ENCODE measurements at regions not wholly inside any gene's neighbourhood (a gene's known extent, or its start where the extent isn't known, plus 50 kb on each side); places are given as distances from the start of the nearest gene placed in this dataset.

- DNase-seq: no peak
Observed at GRCh38 chr2:21501376-21502027, 377.7 kb downstream of the TDRD15 start.

DNA sequence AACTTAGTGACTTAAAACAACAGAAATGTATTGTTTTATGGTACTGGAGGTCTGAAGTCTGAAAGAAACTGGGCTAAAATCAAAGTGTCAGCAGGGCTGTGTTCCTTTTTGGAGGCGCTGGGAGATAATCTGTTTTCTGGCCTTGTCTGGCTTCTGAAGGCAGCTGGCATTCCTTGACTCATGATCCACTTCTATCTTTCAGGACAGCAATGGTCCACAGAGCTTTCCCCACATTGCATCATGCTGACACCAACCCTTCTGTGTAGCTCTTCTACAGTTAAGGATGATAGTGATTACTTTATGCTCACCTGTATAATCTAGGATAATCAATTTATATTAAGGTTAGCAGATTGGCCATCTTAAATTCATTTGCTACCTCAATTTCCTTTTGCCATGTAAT is 392.1 kb downstream of the TDRD15 start:
- no peak for DNase-seq

GRCh38 chr2:21519412-21519811 is 395.6 kb downstream of the TDRD15 start:
- no peak for DNase-seq

GRCh38 chr2:21519821-21520220 is 396.1 kb downstream of the TDRD15 start:
- DNase-seq: peak in 1 of 2 donors; percentile 14

- DNase-seq: no peak
Observed at GRCh38 chr2:21535826-21536225, 412.1 kb downstream of the TDRD15 start.

DNA sequence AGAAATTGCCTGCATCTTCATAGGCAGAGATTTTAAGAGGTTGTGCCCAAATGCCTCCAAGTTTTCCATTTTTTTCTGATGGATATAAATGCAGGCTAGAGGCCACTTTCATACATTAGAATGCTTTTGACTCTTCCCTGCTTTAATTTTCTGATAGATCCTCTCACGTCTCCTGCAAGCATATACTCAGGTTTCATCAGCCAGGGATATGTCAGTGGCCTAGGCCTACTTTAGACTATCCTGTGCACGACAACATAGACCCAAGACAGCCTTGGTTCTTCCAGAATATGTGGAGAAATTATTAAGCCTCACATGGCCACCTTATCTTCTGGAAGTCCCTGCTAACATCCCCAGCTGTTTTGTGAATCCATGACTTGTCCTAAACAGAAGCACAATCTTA is 415.9 kb downstream of the TDRD15 start:
- no peak for DNase-seq

GRCh38 chr2:21543630-21544029 is 419.9 kb downstream of the TDRD15 start:
- no peak for DNase-seq

DNA sequence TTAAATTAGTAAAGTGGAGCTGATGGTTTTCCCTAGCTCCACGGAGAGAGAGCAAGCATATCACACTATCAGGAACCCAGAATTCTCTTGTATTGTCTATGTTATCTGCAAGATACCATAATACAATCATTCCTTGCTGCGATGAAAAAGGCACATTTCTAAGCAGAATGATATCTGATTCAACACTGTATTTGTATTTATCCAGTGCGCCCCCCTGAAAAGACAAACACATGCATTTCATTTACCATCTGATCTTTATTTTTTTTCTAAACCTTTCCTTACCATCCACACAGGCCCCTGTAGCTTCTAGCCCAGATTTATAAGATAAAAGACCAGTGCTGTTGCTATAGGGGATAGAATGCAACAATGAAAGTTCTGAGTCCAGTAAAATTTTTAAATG is 420.6 kb downstream of the TDRD15 start:
- DNase-seq: no peak

- peak in 1 of 2 donors; percentile 14 for DNase-seq
Observed at GRCh38 chr2:21552981-21553380, 429.2 kb downstream of the TDRD15 start.

DNA sequence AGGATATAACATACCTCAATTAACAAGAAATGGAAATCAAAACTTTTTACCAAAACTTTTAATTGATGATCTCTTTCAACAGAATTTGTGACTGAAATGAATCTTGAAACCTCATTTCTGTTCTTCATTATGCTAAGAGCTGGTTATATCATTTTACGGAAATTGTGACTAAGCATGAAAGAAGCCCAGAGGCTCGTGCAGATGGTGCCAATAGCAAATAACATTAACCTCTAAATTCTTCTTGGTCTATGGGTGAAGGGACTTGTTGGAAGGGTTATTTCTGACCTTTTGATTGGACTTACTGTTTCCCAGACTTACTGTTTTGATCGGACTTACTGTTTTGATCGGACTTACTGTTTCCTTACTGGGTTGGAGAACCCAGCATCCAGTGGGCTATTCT is 435.6 kb downstream of the TDRD15 start:
- DNase-seq: no peak

DNA sequence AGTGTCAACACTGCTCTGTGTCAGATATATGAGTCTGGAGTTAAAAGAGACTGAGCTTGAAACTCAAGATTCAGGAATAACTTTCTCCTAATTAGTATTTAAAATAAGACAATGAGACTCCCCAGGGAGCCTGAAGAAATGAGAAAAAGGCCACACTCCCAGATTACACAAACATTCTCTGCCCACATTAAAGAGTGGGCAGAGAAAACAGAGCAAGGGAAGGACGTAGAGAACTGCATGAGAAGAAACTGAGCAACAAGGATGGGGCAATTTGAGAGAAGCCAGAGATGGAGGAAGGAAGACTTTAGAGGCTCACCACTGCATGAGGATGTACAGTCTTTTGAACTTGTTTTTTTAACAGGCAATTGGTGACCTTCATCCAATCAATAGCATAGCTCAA is 438.2 kb downstream of the TDRD15 start:
- no peak for DNase-seq

- DNase-seq: no peak
Observed at GRCh38 chr2:21567395-21567794, 443.6 kb downstream of the TDRD15 start.

DNA sequence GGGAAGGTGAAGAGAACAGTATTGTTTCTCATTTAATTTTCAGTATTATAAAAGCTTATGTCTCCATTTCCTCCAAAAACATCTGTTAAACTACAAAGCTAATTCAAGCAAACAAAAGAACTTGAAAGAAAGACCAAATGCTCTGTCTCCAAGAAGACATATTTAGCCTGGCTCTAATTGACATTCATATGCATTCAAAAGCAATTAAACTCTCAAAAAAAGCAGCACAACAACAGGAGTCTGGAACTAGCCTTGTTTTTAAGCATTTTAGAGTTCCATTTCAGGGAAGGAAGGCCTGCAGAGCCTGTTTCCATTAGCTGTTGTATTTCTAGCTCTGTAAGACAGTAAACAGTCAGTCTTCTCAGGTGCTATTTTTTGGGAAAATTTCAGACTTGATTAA is 447.9 kb downstream of the TDRD15 start:
- no peak for DNase-seq

- DNase-seq: no peak
Observed at GRCh38 chr2:21580391-21580790, 456.6 kb downstream of the TDRD15 start.

GRCh38 chr2:21585881-21586280 is 462.1 kb downstream of the TDRD15 start:
- no peak for DNase-seq

GRCh38 chr2:21590026-21590690 is 466.4 kb downstream of the TDRD15 start:
- peak; percentile 72 to 78 for DNase-seq

DNA sequence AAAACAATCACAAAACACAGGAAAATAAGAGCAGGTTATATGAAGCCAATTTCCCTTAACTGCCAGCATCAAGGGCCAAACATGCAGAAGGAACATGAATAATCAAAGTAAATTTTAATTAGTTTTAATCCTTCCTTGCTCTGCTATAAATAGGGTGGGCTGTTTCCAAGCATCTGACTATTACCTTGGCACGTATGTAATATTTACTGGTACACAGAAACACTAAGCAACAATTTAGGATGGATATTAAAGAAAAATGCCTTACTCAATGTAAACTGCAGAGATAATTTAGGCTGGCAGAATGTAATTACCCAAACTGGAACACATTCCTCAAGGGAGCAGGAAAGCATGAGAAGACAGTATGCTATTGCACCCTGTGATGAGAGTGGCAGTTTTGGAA is 468.2 kb downstream of the TDRD15 start:
- no peak for DNase-seq

DNA sequence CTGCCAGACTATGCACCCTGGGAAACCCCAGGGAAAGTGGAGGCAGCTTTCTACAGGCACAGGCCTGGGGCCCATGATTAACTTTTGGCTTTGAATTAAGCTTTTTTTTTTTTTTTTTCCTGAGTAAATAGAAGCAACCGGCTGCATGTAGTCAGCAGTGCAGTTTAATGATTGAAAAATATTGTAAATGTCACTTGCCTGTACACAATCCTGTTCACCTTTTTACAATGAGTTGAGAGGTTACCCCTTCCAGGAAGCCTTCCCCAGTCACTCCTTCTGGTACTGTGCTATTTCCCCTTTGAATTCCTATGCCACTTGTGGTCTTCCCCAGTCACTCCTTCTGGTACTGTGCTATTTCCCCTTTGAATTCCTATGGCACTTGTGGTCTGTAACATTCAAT is 475.6 kb downstream of the TDRD15 start:
- no peak for DNase-seq

- DNase-seq: no peak
Observed at GRCh38 chr2:21602789-21603188, 479.0 kb downstream of the TDRD15 start.

- DNase-seq: no peak
Observed at GRCh38 chr2:21607572-21607971, 483.8 kb downstream of the TDRD15 start.

DNA sequence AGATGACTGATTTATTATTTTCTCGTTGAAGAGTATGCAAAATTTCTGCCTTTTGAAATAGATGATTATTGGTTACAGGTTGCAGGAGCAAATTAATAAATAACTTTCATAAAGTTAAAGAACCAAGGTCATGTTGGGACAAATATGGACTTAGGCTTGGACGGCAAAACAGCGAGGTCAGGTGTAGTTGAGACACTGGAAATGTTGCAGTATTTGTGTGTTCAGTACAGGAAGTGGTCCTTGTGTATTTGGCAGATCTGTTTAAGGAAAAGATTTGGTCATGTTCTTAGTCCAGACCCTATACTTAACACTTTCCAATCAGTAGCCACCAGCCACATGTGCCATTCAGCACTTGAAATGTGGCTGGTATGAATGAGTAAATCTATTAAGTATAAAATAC is 486.5 kb downstream of the TDRD15 start:
- no peak for DNase-seq

DNA sequence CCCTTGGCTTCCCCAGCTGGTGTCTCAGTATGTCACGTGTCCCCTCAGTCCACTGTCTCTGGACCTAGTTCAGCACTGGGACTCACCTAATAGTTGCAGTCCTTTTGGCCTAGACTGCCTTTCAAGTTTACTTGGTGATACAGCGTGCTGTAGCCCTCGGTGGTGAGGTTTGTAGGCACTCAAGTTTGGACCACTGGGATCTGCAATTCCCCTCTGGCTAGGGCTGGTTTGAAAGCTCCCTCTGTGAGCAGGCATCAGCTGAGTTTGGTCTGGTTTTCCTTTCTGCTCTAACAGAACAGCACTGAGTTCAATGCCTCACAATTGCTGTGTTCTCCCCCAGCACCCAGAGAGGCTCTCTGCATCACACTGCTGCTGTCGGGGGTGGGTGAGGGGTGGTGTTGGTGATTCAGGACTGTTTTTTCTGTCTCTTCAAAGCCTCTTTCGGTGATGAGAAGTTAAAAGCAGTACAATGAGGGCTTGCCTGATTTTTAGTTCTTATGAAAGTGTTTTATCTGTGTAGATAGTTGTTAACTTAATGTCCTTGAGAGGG is 494.2 kb downstream of the TDRD15 start:
- DNase-seq: no peak

GRCh38 chr2:21620771-21621170 is 497.0 kb downstream of the TDRD15 start:
- DNase-seq: no peak

- DNase-seq: peak; percentile 25 to 29
Observed at GRCh38 chr2:21627938-21628337, 504.2 kb downstream of the TDRD15 start.
